ENCODE measurements at regions not wholly inside any gene's neighbourhood (a gene's known extent, or its start where the extent isn't known, plus 50 kb on each side); places are given as distances from the start of the nearest gene placed in this dataset.

GRCh38 chr2:33913071-33913616, 314.0 kb upstream of the FAM98A start:
- TF ChIP-seq CTCF (IDR thresholded peaks at IDR 0.05; ENCODE audit: low read depth, low read length), result no peak
- TF ChIP-seq EZH2phosphoT487 (IDR thresholded peaks at IDR 0.05; ENCODE audit: low read depth), result no peak

Measured in OCI-LY3 (cell line).